ENCODE measurements at regions not wholly inside any gene's neighbourhood (a gene's known extent, or its start where the extent isn't known, plus 50 kb on each side); places are given as distances from the start of the nearest gene placed in this dataset.

- no peak for TF ChIP-seq CTCF (conservative IDR thresholded peaks at IDR 0.05)
- TF ChIP-seq EZH2 (IDR thresholded peaks at IDR 0.05; ENCODE audit: low read depth), result no peak
Measured at GRCh38 chr2:12210016-12210933, 463.8 kb downstream of the LPIN1 start.
